ENCODE measurements at regions not wholly inside any gene's neighbourhood (a gene's known extent, or its start where the extent isn't known, plus 50 kb on each side); places are given as distances from the start of the nearest gene placed in this dataset.

DNA sequence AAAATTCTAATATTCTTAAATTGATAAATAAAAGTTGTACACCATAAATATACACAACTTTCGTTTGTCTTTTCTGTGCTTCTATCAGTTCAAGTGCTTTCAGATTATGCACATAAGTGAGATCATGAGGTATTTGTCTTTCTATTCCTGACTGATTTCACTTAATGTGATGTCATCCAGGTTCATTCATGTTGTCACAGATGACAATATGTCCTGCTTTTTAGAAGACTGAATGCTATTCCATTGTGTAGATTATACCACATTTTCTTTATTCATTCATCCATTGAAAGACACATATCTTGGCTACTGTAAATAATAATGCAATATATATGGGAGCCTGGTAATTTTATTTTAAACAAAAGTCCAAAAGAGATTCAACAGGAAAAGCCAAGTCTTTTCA lies 190.1 kb upstream of the ERBB4 start:
- CTCF ChIA-PET (ENCODE audit: low intra/inter-chr PET ratio) = no interaction called here
- no peak overlapping the region for H3K4me2 ChIP-seq (ENCODE audit: insufficient read depth, low read length)
- H3K27me3 ChIP-seq (ENCODE audit: control insufficient read depth in 2 of 2, insufficient read depth in 2 of 2, low read length in 2 of 2) = no peaks in the 10 kb centered on the region
- no peak overlapping the region for H3K4me3 ChIP-seq
- POLR2A ChIA-PET = no interaction called here
- intact Hi-C loops (cut with micrococcal nuclease) (no loop called here), in situ Hi-C loops (cut with MboI) (no loop called here)
- no peaks in the 10 kb centered on the region for H3K9me1 ChIP-seq (ENCODE audit: control insufficient read depth, insufficient read depth, low read length)
- H2AFZ ChIP-seq (ENCODE audit: low read depth, low read length) = no peak overlapping the region
- H3K9me3 ChIP-seq (replicated peaks; ENCODE audit: control insufficient read depth, insufficient read depth, low read depth, low read length) = no peaks in the 10 kb centered on the region
- H3K9ac ChIP-seq (ENCODE audit: insufficient read depth in 1 of 2, low read depth in 2 of 2, low read length in 2 of 2) = no peak overlapping the region
- DNase-seq (ENCODE audit: extremely low read depth in 1 of 4, low spot score in 3 of 4) (no peak), FAIRE-seq (no peak), ATAC-seq (no peak)
- no TSS peak for BruUV-seq (replicated peaks)
- no peak overlapping the region for H3K27ac ChIP-seq (ENCODE audit: extremely low read depth, low read depth, low read length)
- no peaks in the 10 kb centered on the region for H3K36me3 ChIP-seq (ENCODE audit: control insufficient read depth, insufficient read depth, low read length)
- H3K79me2 ChIP-seq (ENCODE audit: control insufficient read depth, insufficient read depth, low read length) = no peaks in the 10 kb centered on the region
- H3K4me1 ChIP-seq (replicated peaks in 1 of 2; ENCODE audit: control insufficient read depth in 2 of 2, insufficient read depth in 2 of 2, low read length in 2 of 2) = no peaks in the 10 kb centered on the region
- 12% methylated on average over 1 of the region's 1 CpG for WGBS (ENCODE audit: insufficient coverage, low coverage, missing lambda C conversion rate)
- no peaks in the 10 kb centered on the region for H4K20me1 ChIP-seq (replicated peaks; ENCODE audit: control insufficient read depth, insufficient read depth, low read length)
- TF ChIP-seq, protein P1, sequence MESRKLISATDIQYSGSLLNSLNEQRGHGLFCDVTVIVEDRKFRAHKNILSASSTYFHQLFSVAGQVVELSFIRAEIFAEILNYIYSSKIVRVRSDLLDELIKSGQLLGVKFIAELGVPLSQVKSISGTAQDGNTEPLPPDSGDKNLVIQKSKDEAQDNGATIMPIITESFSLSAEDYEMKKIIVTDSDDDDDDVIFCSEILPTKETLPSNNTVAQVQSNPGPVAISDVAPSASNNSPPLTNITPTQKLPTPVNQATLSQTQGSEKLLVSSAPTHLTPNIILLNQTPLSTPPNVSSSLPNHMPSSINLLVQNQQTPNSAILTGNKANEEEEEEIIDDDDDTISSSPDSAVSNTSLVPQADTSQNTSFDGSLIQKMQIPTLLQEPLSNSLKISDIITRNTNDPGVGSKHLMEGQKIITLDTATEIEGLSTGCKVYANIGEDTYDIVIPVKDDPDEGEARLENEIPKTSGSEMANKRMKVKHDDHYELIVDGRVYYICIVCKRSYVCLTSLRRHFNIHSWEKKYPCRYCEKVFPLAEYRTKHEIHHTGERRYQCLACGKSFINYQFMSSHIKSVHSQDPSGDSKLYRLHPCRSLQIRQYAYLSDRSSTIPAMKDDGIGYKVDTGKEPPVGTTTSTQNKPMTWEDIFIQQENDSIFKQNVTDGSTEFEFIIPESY (CRISPR knock-in tag; IDR thresholded peaks at IDR 0.05) = no peak
- no peak for TF ChIP-seq PHF21A (IDR thresholded peaks at IDR 0.05; ENCODE audit: borderline replicate concordance, low read depth)
- TF ChIP-seq ZNF134 (CRISPR knock-in tag; conservative IDR thresholded peaks at IDR 0.05) = no peak
- TF ChIP-seq, protein P2, sequence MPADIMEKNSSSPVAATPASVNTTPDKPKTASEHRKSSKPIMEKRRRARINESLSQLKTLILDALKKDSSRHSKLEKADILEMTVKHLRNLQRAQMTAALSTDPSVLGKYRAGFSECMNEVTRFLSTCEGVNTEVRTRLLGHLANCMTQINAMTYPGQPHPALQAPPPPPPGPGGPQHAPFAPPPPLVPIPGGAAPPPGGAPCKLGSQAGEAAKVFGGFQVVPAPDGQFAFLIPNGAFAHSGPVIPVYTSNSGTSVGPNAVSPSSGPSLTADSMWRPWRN (IDR thresholded peaks at IDR 0.05; ENCODE audit: low read depth) = no peak
- no peak for TF ChIP-seq CCNT2 (IDR thresholded peaks at IDR 0.05; ENCODE audit: borderline replicate concordance, extremely low read depth, insufficient read length, low read depth, low read length)
- no peak for TF ChIP-seq NFE2 (IDR thresholded peaks at IDR 0.05; ENCODE audit: low read depth)
- no peak for TF ChIP-seq BRF1 (IDR thresholded peaks at IDR 0.05; ENCODE audit: borderline replicate concordance, extremely low read depth, insufficient read length)
- TF ChIP-seq ZC3H11A (IDR thresholded peaks at IDR 0.05; ENCODE audit: low read depth, low read length) = no peak
- TF ChIP-seq, protein P3, sequence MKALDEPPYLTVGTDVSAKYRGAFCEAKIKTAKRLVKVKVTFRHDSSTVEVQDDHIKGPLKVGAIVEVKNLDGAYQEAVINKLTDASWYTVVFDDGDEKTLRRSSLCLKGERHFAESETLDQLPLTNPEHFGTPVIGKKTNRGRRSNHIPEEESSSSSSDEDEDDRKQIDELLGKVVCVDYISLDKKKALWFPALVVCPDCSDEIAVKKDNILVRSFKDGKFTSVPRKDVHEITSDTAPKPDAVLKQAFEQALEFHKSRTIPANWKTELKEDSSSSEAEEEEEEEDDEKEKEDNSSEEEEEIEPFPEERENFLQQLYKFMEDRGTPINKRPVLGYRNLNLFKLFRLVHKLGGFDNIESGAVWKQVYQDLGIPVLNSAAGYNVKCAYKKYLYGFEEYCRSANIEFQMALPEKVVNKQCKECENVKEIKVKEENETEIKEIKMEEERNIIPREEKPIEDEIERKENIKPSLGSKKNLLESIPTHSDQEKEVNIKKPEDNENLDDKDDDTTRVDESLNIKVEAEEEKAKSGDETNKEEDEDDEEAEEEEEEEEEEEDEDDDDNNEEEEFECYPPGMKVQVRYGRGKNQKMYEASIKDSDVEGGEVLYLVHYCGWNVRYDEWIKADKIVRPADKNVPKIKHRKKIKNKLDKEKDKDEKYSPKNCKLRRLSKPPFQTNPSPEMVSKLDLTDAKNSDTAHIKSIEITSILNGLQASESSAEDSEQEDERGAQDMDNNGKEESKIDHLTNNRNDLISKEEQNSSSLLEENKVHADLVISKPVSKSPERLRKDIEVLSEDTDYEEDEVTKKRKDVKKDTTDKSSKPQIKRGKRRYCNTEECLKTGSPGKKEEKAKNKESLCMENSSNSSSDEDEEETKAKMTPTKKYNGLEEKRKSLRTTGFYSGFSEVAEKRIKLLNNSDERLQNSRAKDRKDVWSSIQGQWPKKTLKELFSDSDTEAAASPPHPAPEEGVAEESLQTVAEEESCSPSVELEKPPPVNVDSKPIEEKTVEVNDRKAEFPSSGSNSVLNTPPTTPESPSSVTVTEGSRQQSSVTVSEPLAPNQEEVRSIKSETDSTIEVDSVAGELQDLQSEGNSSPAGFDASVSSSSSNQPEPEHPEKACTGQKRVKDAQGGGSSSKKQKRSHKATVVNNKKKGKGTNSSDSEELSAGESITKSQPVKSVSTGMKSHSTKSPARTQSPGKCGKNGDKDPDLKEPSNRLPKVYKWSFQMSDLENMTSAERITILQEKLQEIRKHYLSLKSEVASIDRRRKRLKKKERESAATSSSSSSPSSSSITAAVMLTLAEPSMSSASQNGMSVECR (CRISPR knock-in tag; IDR thresholded peaks at IDR 0.05) = no peak
- no peak for TF ChIP-seq MAFK (IDR thresholded peaks at IDR 0.05; ENCODE audit: low read length)
- TF ChIP-seq, protein P4, sequence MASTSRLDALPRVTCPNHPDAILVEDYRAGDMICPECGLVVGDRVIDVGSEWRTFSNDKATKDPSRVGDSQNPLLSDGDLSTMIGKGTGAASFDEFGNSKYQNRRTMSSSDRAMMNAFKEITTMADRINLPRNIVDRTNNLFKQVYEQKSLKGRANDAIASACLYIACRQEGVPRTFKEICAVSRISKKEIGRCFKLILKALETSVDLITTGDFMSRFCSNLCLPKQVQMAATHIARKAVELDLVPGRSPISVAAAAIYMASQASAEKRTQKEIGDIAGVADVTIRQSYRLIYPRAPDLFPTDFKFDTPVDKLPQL (IDR thresholded peaks at IDR 0.05; ENCODE audit: extremely low read depth, insufficient read length) = no peak
- TF ChIP-seq RFX7 (CRISPR knock-in tag; IDR thresholded peaks at IDR 0.05) = no peak
- no peak for TF ChIP-seq ZNF311 (CRISPR knock-in tag; IDR thresholded peaks at IDR 0.05)
- TF ChIP-seq, protein P5, sequence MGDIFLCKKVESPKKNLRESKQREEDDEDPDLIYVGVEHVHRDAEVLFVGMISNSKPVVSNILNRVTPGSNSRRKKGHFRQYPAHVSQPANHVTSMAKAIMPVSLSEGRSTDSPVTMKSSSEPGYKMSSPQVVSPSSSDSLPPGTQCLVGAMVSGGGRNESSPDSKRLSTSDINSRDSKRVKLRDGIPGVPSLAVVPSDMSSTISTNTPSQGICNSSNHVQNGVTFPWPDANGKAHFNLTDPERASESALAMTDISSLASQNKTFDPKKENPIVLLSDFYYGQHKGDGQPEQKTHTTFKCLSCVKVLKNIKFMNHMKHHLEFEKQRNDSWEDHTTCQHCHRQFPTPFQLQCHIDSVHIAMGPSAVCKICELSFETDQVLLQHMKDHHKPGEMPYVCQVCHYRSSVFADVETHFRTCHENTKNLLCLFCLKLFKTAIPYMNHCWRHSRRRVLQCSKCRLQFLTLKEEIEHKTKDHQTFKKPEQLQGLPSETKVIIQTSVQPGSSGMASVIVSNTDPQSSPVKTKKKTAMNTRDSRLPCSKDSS (IDR thresholded peaks at IDR 0.05; ENCODE audit: low read depth, partially characterized antibody) = no peak

Measured in K562 (cell line).